ENCODE measurements at regions not wholly inside any gene's neighbourhood (a gene's known extent, or its start where the extent isn't known, plus 50 kb on each side); places are given as distances from the start of the nearest gene placed in this dataset.

DNA sequence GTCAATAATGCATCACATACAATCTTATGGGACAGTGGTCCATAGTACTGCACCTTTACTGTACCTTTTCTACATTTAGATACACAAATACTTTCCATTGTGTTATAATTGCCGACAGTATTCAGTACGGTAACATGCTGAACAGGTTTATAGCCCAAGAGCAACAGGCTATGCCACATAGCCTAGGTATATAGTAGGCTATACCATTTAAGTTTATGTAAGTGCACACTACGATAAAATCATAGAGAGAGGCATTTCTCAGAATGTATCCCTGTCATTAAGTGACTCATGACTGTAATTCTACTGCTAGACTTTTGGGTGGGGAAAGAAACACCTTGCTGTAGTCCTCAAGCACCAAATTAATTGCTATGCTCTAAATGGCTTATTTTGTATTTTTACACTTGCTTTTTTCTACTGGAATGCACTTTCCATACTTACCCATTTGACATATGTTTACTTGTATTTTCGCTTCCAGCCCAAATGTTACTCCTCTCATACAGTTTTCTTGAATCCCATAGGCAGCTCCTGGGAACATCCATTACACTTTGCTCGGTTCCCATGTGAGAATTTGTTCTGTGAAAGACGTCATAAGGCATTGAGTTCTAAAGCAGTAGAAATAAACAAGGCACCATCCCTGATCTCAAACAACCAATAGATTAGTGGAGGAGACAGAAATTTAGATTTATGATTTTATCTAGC is 714.0 kb upstream of the ID2 start:
- Histone ChIP-seq H3K9ac (ENCODE audit: low read length) (no peak overlapping the region), H3K9me2 (ENCODE audit: insufficient read depth, low read length) (no peaks in the 10 kb centered on the region), H2AFZ (ENCODE audit: low read depth, low read length) (no peak overlapping the region), H3K36me3 (ENCODE audit: insufficient read depth, low read length) (no peaks in the 10 kb centered on the region), H3K9me3 (ENCODE audit: low read length) (no peaks in the 10 kb centered on the region), H4K20me1 (ENCODE audit: insufficient read depth) (no peaks in the 10 kb centered on the region), H3K79me2 (replicated peaks; ENCODE audit: insufficient read depth, low read length) (no peaks in the 10 kb centered on the region), H3K27ac (ENCODE audit: low read length) (no peak overlapping the region), H3F3A (ENCODE audit: insufficient read depth, low read length, poor library complexity, severe bottlenecking) (no peaks in the 10 kb centered on the region), H3K4me2 (ENCODE audit: low read length) (no peak overlapping the region), H3K27me3 (ENCODE audit: insufficient read depth, low read depth, low read length) (no peaks in the 10 kb centered on the region), H3K4me3 (ENCODE audit: low read length) (no peak overlapping the region)
- TF ChIP-seq RAD21 (conservative IDR thresholded peaks at IDR 0.05) = no peak
- TF ChIP-seq TAF1 (IDR thresholded peaks at IDR 0.05; ENCODE audit: low read depth) = no peak
- no peak for TF ChIP-seq SMC3 (conservative IDR thresholded peaks at IDR 0.05; ENCODE audit: poor library complexity)
- no peak for TF ChIP-seq POLR2AphosphoS5 (IDR thresholded peaks at IDR 0.05)
- no peak for TF ChIP-seq EZH2 (IDR thresholded peaks at IDR 0.05; ENCODE audit: borderline replicate concordance, insufficient read depth, low read length, poor library complexity, severe bottlenecking)
- TF ChIP-seq EP300 (conservative IDR thresholded peaks at IDR 0.05; ENCODE audit: poor library complexity, severe bottlenecking) = no peak
- TF ChIP-seq, protein P1, sequence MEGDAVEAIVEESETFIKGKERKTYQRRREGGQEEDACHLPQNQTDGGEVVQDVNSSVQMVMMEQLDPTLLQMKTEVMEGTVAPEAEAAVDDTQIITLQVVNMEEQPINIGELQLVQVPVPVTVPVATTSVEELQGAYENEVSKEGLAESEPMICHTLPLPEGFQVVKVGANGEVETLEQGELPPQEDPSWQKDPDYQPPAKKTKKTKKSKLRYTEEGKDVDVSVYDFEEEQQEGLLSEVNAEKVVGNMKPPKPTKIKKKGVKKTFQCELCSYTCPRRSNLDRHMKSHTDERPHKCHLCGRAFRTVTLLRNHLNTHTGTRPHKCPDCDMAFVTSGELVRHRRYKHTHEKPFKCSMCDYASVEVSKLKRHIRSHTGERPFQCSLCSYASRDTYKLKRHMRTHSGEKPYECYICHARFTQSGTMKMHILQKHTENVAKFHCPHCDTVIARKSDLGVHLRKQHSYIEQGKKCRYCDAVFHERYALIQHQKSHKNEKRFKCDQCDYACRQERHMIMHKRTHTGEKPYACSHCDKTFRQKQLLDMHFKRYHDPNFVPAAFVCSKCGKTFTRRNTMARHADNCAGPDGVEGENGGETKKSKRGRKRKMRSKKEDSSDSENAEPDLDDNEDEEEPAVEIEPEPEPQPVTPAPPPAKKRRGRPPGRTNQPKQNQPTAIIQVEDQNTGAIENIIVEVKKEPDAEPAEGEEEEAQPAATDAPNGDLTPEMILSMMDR (IDR thresholded peaks at IDR 0.05; ENCODE audit: poor library complexity, severe bottlenecking) = no peak

DNA sequence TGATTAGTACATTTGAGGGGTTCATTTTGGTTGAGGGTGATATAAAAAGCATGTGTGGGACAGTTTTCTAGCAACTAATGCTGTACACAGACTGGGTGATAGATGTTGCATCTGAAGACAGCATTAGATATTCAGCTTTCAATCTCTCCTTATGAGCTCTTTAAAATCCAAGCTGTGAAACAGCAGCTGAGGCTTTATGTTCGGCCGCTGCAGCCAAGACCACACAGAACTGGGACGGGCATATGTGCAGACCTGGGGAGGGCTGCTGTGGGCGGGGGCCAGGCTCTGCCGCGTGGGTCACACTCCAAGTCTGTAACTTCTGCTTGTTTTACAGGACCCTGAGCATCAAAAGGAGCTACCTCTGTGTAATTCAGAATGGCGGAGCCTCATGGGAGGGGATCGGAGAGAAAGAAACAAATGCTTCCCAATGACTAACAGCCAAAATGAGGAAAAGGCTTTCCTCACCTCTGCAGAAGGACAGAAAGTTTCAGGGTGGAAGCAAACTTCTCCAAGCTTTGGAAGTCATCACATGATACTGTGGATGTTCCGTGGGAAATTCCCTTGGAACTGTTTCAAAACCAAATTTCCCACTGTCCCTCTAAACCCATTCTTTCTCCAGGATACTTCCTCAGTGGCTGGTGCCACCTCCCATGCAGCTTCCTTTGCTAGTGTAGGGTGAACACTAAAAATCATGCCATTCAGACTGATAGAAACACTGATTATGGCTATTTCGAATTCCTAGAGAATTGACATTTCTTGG is 711.9 kb upstream of the ID2 start:
- TF ChIP-seq EP300 (conservative IDR thresholded peaks at IDR 0.05; ENCODE audit: poor library complexity, severe bottlenecking) (no peak), SMC3 (conservative IDR thresholded peaks at IDR 0.05; ENCODE audit: poor library complexity) (no peak), EZH2 (IDR thresholded peaks at IDR 0.05; ENCODE audit: borderline replicate concordance, insufficient read depth, low read length, poor library complexity, severe bottlenecking) (no peak)
- TF ChIP-seq, protein P1 (IDR thresholded peaks at IDR 0.05; ENCODE audit: poor library complexity, severe bottlenecking) = no peak
- TF ChIP-seq, protein P2, sequence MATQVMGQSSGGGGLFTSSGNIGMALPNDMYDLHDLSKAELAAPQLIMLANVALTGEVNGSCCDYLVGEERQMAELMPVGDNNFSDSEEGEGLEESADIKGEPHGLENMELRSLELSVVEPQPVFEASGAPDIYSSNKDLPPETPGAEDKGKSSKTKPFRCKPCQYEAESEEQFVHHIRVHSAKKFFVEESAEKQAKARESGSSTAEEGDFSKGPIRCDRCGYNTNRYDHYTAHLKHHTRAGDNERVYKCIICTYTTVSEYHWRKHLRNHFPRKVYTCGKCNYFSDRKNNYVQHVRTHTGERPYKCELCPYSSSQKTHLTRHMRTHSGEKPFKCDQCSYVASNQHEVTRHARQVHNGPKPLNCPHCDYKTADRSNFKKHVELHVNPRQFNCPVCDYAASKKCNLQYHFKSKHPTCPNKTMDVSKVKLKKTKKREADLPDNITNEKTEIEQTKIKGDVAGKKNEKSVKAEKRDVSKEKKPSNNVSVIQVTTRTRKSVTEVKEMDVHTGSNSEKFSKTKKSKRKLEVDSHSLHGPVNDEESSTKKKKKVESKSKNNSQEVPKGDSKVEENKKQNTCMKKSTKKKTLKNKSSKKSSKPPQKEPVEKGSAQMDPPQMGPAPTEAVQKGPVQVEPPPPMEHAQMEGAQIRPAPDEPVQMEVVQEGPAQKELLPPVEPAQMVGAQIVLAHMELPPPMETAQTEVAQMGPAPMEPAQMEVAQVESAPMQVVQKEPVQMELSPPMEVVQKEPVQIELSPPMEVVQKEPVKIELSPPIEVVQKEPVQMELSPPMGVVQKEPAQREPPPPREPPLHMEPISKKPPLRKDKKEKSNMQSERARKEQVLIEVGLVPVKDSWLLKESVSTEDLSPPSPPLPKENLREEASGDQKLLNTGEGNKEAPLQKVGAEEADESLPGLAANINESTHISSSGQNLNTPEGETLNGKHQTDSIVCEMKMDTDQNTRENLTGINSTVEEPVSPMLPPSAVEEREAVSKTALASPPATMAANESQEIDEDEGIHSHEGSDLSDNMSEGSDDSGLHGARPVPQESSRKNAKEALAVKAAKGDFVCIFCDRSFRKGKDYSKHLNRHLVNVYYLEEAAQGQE (IDR thresholded peaks at IDR 0.05; ENCODE audit: borderline replicate concordance) = no peak
- H3K9me2 ChIP-seq (ENCODE audit: insufficient read depth, low read length) = no peaks in the 10 kb centered on the region

More for the DNA sequence above, 711.9 kb upstream of the ID2 start:
- Histone ChIP-seq H3K27ac (ENCODE audit: low read length) (no peak overlapping the region), H3K79me2 (replicated peaks; ENCODE audit: insufficient read depth, low read length) (no peaks in the 10 kb centered on the region), H3K4me2 (ENCODE audit: low read length) (no peak overlapping the region), H3K4me3 (ENCODE audit: low read length) (no peak overlapping the region), H3K27me3 (ENCODE audit: insufficient read depth, low read depth, low read length) (no peaks in the 10 kb centered on the region), H3K9ac (ENCODE audit: low read length) (no peak overlapping the region), H3K9me3 (ENCODE audit: low read length) (no peaks in the 10 kb centered on the region), H3F3A (ENCODE audit: insufficient read depth, low read length, poor library complexity, severe bottlenecking) (no peaks in the 10 kb centered on the region), H3K36me3 (ENCODE audit: insufficient read depth, low read length) (no peaks in the 10 kb centered on the region), H4K20me1 (ENCODE audit: insufficient read depth) (no peaks in the 10 kb centered on the region), H2AFZ (ENCODE audit: low read depth, low read length) (no peak overlapping the region)

Measured in neural cell (in vitro differentiated cells).